ENCODE measurements at regions not wholly inside any gene's neighbourhood (a gene's known extent, or its start where the extent isn't known, plus 50 kb on each side); places are given as distances from the start of the nearest gene placed in this dataset.

- peaks cover 14% of the 10 kb centered on the region for H3K4me1 Mint-ChIP-seq (ENCODE audit: low read depth)
- no peaks in the 10 kb centered on the region for H3K36me3 Mint-ChIP-seq (ENCODE audit: low read depth)
- H3K4me3 Mint-ChIP-seq (ENCODE audit: low read depth), result no peak overlapping the region
- intact Hi-C loops (cut with micrococcal nuclease), result loop anchor here (2.0 kb wide), 1 partner anchor 21 kb away; no protein-coding TSS in a partner anchor
- no peaks in the 10 kb centered on the region for H3K27me3 Mint-ChIP-seq (ENCODE audit: low read depth)
- H3K27ac Mint-ChIP-seq, result no peak overlapping the region
- DNase-seq (ENCODE audit: low spot score), result no peak
- peaks cover 6% of the 10 kb centered on the region for H3K9me3 Mint-ChIP-seq
Observed at GRCh38 chr13:33575378-33575777, 242.6 kb upstream of the RFC3 start.

DNA sequence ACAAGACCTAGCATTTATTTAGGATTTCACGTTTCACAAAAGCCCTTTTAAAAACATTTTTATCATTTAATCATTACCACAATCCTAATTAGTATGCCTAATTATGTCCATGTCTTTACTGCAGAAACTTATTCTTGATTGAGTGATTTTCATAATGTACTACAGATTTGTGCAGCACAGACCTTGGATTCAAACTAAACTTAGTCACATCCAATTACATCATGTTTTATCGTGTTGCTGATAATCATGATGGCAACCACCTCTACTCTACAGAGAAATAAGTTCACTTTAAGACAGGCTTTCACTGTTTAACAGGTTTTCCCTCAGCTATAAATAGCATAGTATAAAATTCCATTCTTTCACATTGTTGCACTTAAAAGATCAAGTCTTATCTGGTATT lies 240.9 kb upstream of the RFC3 start:
- no peaks in the 10 kb centered on the region for H3K27me3 Mint-ChIP-seq (ENCODE audit: low read depth)
- H3K4me3 Mint-ChIP-seq (ENCODE audit: low read depth), result no peak overlapping the region
- peaks cover 10% of the 10 kb centered on the region for H3K4me1 Mint-ChIP-seq (ENCODE audit: low read depth)
- no peak overlapping the region for H3K27ac Mint-ChIP-seq
- intact Hi-C loops (cut with micrococcal nuclease), result no loop called here
- DNase-seq (ENCODE audit: low spot score), result no peak
- peaks cover 6% of the 10 kb centered on the region for H3K9me3 Mint-ChIP-seq
- H3K36me3 Mint-ChIP-seq (ENCODE audit: low read depth), result no peaks in the 10 kb centered on the region

- intact Hi-C loops (cut with micrococcal nuclease), result no loop called here
- H3K4me3 Mint-ChIP-seq (ENCODE audit: low read depth), result no peak overlapping the region
- DNase-seq (ENCODE audit: low spot score), result no peak
- H3K36me3 Mint-ChIP-seq (ENCODE audit: low read depth), result no peaks in the 10 kb centered on the region
- H3K9me3 Mint-ChIP-seq, result no peaks in the 10 kb centered on the region
- no peak overlapping the region for H3K27ac Mint-ChIP-seq
- H3K27me3 Mint-ChIP-seq (ENCODE audit: low read depth), result no peaks in the 10 kb centered on the region
- H3K4me1 Mint-ChIP-seq (ENCODE audit: low read depth), result peaks cover 4% of the 10 kb centered on the region
Observed at GRCh38 chr13:33578786-33579185, 239.2 kb upstream of the RFC3 start.

- no peak for DNase-seq (ENCODE audit: low spot score)
- Mint-ChIP-seq H3K9me3 (peaks cover 10% of the 10 kb centered on the region), H3K27me3 (ENCODE audit: low read depth) (no peaks in the 10 kb centered on the region), H3K4me3 (ENCODE audit: low read depth) (no peak overlapping the region), H3K27ac (no peak overlapping the region), H3K36me3 (ENCODE audit: low read depth) (no peaks in the 10 kb centered on the region), H3K4me1 (ENCODE audit: low read depth) (no peaks in the 10 kb centered on the region)
- intact Hi-C loops (cut with micrococcal nuclease), result no loop called here
Observed at GRCh38 chr13:33582121-33582520, 235.8 kb upstream of the RFC3 start.

DNA sequence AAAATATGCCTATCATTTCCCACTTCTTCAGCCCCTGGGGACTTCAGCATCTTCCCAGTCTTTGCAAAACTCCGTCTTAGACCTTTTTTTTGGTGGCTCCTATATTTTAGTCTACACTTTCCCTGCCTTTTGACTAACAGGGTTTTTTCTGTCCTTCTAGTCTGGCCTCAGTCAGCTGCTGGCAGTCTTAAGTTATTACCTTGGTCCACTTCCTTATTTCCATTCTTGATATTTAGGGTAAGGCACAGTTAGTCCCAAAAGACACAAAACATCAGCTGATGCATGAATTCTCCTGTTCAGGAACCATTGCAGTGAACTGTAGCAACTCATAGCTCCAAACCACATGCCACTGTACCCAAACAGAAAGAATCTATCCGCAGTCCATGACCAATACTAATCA lies 234.6 kb upstream of the RFC3 start:
- no peak overlapping the region for H3K27ac Mint-ChIP-seq
- no peaks in the 10 kb centered on the region for H3K4me1 Mint-ChIP-seq (ENCODE audit: low read depth)
- no peak for DNase-seq (ENCODE audit: low spot score)
- intact Hi-C loops (cut with micrococcal nuclease), result no loop called here
- H3K36me3 Mint-ChIP-seq (ENCODE audit: low read depth), result no peaks in the 10 kb centered on the region
- H3K4me3 Mint-ChIP-seq (ENCODE audit: low read depth), result no peak overlapping the region
- no peaks in the 10 kb centered on the region for H3K27me3 Mint-ChIP-seq (ENCODE audit: low read depth)
- H3K9me3 Mint-ChIP-seq, result peaks cover 10% of the 10 kb centered on the region

DNA sequence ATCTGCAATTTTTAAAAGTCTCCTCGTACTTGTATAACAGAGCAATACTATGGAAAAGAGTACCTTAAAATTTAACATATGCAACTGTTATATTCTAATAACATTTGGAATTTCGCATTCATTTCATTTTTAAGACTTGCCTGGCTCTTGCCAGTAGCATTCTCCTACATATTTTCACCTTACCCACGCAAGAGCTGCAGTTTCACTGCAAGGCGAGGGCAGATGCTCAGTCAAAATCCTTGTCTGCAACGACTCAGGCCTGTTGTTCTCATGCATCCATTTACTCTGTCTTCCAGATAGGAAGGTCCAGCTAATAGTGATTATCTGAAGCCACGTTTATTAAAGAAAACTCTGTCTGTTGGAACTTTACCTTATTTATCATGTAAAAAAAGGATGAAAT lies 227.0 kb upstream of the RFC3 start:
- intact Hi-C loops (cut with micrococcal nuclease), result no loop called here

DNA sequence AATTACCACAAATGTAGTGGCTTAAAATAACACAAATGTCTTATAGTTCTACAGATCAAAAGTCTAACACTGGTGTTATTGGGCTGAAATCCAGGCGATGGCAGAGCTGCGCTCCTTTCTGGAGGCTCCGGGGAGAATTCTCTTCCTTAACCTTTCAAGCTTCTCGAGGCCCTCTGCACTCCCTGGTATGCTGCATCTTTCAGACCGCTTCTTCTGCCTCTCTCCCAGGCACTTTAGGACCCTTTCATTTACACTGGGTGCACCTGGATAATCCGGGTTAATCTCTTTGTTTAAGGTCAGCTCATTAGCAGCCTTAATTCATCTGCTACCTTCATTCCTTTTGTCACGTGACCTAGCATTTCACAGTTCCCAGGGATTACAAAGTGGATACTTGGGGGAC lies 211.3 kb upstream of the RFC3 start:
- DNase-seq (ENCODE audit: low spot score), result no peak
- no peak overlapping the region for H3K4me3 Mint-ChIP-seq (ENCODE audit: low read depth)
- peaks cover 17% of the 10 kb centered on the region for H3K4me1 Mint-ChIP-seq (ENCODE audit: low read depth)
- intact Hi-C loops (cut with micrococcal nuclease), result no loop called here
- no peaks in the 10 kb centered on the region for H3K27me3 Mint-ChIP-seq (ENCODE audit: low read depth)
- peaks cover 23% of the 10 kb centered on the region for H3K9me3 Mint-ChIP-seq
- H3K36me3 Mint-ChIP-seq (ENCODE audit: low read depth), result peaks cover 25% of the 10 kb centered on the region
- no peak overlapping the region for H3K27ac Mint-ChIP-seq

More for the DNA sequence above, 227.0 kb upstream of the RFC3 start:
- no peak overlapping the region for H3K27ac Mint-ChIP-seq
- H3K4me3 Mint-ChIP-seq (ENCODE audit: low read depth), result no peak overlapping the region
- DNase-seq (ENCODE audit: low spot score), result no peak
- no peaks in the 10 kb centered on the region for H3K36me3 Mint-ChIP-seq (ENCODE audit: low read depth)
- H3K27me3 Mint-ChIP-seq (ENCODE audit: low read depth), result no peaks in the 10 kb centered on the region
- no peaks in the 10 kb centered on the region for H3K4me1 Mint-ChIP-seq (ENCODE audit: low read depth)
- H3K9me3 Mint-ChIP-seq, result no peaks in the 10 kb centered on the region

DNA sequence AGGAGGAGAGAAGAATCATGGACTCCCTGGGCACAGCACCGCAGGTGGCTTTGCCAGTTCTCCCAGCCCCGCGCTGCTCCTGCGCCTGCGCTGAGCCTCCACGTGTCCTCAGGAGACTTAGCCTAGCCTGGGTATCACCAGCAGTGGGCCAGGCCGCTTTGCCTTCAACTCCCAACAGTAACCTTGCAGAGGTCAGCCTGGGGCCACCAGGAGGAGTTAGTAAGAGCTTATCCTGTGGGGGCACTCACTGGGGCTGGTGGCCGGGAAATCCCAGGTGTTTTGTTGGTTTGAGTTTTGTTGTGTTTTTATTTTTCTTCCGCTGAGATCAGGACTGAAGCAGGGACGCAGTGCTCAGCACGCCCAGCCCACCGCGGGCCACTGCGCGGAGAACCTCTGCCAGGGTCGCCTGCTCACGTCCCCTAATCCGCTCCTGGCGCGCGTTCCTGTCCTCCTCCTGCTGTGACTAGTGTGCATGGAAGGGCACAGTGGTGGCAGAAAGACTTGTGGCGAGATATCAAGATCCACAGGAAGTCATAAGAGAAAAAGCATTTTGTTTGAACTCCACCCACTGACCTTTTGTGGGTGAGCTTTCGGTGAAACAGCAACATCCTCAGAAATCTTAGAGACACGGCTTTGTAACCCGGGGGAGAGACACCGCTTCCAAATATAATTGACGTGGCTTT lies 207.4 kb upstream of the RFC3 start:
- peaks cover 3% of the 10 kb centered on the region for H3K9me3 Mint-ChIP-seq
- peaks cover 18% of the 10 kb centered on the region for H3K36me3 Mint-ChIP-seq (ENCODE audit: low read depth)
- intact Hi-C loops (cut with micrococcal nuclease), result loop anchor here (1.0 to 10.0 kb wide), 2 partner anchors 67 to 966 kb away; no protein-coding TSS in a partner anchor
- H3K27ac Mint-ChIP-seq, result peak overlapping the region; percentile 95
- H3K4me3 Mint-ChIP-seq (ENCODE audit: low read depth), result peak overlapping the region; percentile 70
- DNase-seq (ENCODE audit: low spot score), result peak; percentile 40
- peaks cover 50% of the 10 kb centered on the region for H3K4me1 Mint-ChIP-seq (ENCODE audit: low read depth)
- no peaks in the 10 kb centered on the region for H3K27me3 Mint-ChIP-seq (ENCODE audit: low read depth)

- H3K4me3 Mint-ChIP-seq (ENCODE audit: low read depth), result peak overlapping the region; percentile 70
- peaks cover 50% of the 10 kb centered on the region for H3K4me1 Mint-ChIP-seq (ENCODE audit: low read depth)
- no peaks in the 10 kb centered on the region for H3K27me3 Mint-ChIP-seq (ENCODE audit: low read depth)
Observed at GRCh38 chr13:33611121-33611805, 206.7 kb upstream of the RFC3 start.

DNA sequence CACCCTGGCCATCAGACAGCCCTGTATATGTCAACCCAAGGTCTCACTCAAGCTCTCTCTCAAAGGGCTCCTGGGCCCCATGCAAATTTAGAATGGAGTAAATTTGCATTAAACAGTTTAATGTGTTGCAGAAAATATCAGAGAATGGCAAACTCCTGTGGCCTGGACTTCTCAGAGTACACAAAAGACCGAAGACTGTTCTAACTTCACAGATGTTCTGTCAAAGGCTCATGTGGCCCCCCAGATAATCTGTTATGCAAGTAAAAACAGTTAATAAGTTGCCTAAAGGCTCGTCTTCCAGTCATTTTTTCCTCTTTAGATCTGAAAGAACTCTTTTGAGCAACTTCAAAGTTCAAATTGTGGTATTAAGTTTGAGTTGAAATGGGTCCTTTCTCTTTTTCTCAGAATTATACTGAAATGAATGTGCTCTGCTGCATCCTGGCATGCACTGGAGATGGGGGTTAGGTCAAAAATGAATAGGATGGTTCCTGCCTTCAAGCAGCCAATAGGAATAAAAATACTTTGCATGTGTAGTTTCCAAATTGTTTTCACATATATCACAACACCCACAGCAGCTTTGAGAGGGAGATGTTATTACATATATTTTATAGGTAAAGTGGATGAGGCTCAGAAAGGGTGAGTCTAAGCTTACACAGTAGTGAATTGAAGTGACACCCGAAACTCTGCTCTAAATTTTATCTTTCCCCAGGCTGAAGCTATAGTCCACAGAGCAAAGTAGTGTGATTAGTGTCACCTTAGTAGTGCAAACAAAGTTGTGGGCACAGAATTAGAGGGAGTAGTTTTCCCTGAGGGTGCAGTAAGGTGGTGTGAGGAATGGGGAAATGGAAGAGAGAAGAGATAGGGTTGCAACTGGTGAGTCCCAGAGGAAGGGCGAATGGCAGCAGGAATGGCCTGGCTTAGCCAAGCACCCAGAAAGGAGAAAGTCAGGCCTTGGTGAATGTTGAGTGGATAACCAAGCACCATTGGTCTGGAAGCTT lies 205.0 kb upstream of the RFC3 start:
- peaks cover 18% of the 10 kb centered on the region for H3K36me3 Mint-ChIP-seq (ENCODE audit: low read depth)
- H3K27ac Mint-ChIP-seq, result peak overlapping the region; percentile 95
- H3K4me3 Mint-ChIP-seq (ENCODE audit: low read depth), result peak overlapping the region; percentile 30
- peaks cover 50% of the 10 kb centered on the region for H3K4me1 Mint-ChIP-seq (ENCODE audit: low read depth)
- no peaks in the 10 kb centered on the region for H3K9me3 Mint-ChIP-seq
- intact Hi-C loops (cut with micrococcal nuclease), result loop anchor here (1.0 to 10.0 kb wide), 10 partner anchors 11 to 968 kb away; no protein-coding TSS in a partner anchor
- H3K27me3 Mint-ChIP-seq (ENCODE audit: low read depth), result no peaks in the 10 kb centered on the region
- DNase-seq (ENCODE audit: low spot score), result no peak

More at GRCh38 chr13:33611121-33611805, 206.7 kb upstream of the RFC3 start:
- H3K36me3 Mint-ChIP-seq (ENCODE audit: low read depth), result peaks cover 18% of the 10 kb centered on the region
- no peaks in the 10 kb centered on the region for H3K9me3 Mint-ChIP-seq
- intact Hi-C loops (cut with micrococcal nuclease), result loop anchor here (10.0 kb wide), 1 partner anchor 966 kb away; no protein-coding TSS in a partner anchor
- peak overlapping the region; percentile 95 for H3K27ac Mint-ChIP-seq
- no peak for DNase-seq (ENCODE audit: low spot score)

DNA sequence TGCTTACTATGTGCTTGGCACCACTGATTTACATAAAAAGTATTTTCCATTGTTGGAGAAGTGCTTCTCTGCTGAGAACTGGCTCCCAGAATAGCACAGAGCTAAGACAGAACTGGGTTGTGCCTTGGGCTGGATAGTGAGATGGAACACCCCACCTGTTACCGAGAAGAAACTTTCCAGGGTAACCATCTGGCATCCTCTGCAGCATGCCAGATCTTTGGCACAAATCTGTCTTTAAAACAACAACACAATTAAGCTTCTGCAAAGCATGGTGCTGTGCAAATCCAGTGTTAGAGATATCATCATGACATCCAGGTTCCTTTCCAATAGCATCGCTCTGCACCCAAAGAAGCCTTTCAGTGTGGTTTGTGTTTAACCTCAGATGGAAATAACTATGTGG lies 202.5 kb upstream of the RFC3 start:
- no peaks in the 10 kb centered on the region for H3K27me3 Mint-ChIP-seq (ENCODE audit: low read depth)
- no peak overlapping the region for H3K4me3 Mint-ChIP-seq (ENCODE audit: low read depth)
- peaks cover 50% of the 10 kb centered on the region for H3K4me1 Mint-ChIP-seq (ENCODE audit: low read depth)
- no peak for DNase-seq (ENCODE audit: low spot score)
- H3K36me3 Mint-ChIP-seq (ENCODE audit: low read depth), result peaks cover 12% of the 10 kb centered on the region
- no peaks in the 10 kb centered on the region for H3K9me3 Mint-ChIP-seq
- intact Hi-C loops (cut with micrococcal nuclease), result loop anchor here (10.0 kb wide), 1 partner anchor 971 kb away; no protein-coding TSS in a partner anchor
- no peak overlapping the region for H3K27ac Mint-ChIP-seq

- no peaks in the 10 kb centered on the region for H3K27me3 Mint-ChIP-seq (ENCODE audit: low read depth)
- peaks cover 5% of the 10 kb centered on the region for H3K36me3 Mint-ChIP-seq (ENCODE audit: low read depth)
- no peak overlapping the region for H3K27ac Mint-ChIP-seq
- H3K9me3 Mint-ChIP-seq, result no peaks in the 10 kb centered on the region
- intact Hi-C loops (cut with micrococcal nuclease), result loop anchor here (10.0 kb wide), 1 partner anchor 971 kb away; no protein-coding TSS in a partner anchor
- no peak overlapping the region for H3K4me3 Mint-ChIP-seq (ENCODE audit: low read depth)
- DNase-seq (ENCODE audit: low spot score), result no peak
- H3K4me1 Mint-ChIP-seq (ENCODE audit: low read depth), result peaks cover 43% of the 10 kb centered on the region
Observed at GRCh38 chr13:33616130-33616529, 201.8 kb upstream of the RFC3 start.

Measured in activated T-helper 2 cell treated with anti-CD3 and anti-CD28 coated beads, Interferon-gamma antibody, Interleukin-2, Interleukin-4, amounts not matched to agents 10 μg/mL and 5 μg/mL and 100 μg/mL, durations not matched to agents 14 hours and 24 hours and 36 hours (primary cell).